GM19025 (cell line): ENCODE measurements at regions not wholly inside any gene's neighbourhood (a gene's known extent, or its start where the extent isn't known, plus 50 kb on each side); places are given as distances from the start of the nearest gene placed in this dataset.
"Not testable (repeated sequence)": the region's sequence is repeated elsewhere in the genome, so short reads cannot be mapped to it uniquely, and the experiment has no call there.

Experiments used
- ATAC-seq: cut with Tn5 transposase; IDR thresholded peaks from one replicate; pipeline ENCODE4 v1.9.1; 2021; ENCODE audit warnings: mild to moderate bottlenecking, low read depth, moderate library complexity; ENCODE audit not compliant: unreplicated experiment

- no peak for ATAC-seq
Measured at GRCh38 chr10:100660945-100661344, 84.4 kb upstream of the PAX2 start.

- no peak for ATAC-seq
Measured at GRCh38 chr10:100661520-100661919, 83.9 kb upstream of the PAX2 start.

GRCh38 chr10:100662067-100662466 is 83.3 kb upstream of the PAX2 start:
- ATAC-seq, result no peak

- ATAC-seq, result no peak
Measured at GRCh38 chr10:100664316-100665149, 80.8 kb upstream of the PAX2 start.

- not testable (repeated sequence) for ATAC-seq
Measured at GRCh38 chr10:100666634-100667033, 78.7 kb upstream of the PAX2 start.

GRCh38 chr10:100669616-100670015 is 75.8 kb upstream of the PAX2 start:
- ATAC-seq, result no peak

- ATAC-seq, result no peak
Measured at GRCh38 chr10:100670368-100670767, 75.0 kb upstream of the PAX2 start.

- ATAC-seq, result peak; percentile 63
Measured at GRCh38 chr10:100670828-100671479, 74.4 kb upstream of the PAX2 start.

GRCh38 chr10:100672199-100672598 is 73.2 kb upstream of the PAX2 start:
- ATAC-seq, result no peak

GRCh38 chr10:100677290-100677945 is 68.0 kb upstream of the PAX2 start:
- no peak for ATAC-seq

- no peak for ATAC-seq
Measured at GRCh38 chr10:100679327-100679726, 66.1 kb upstream of the PAX2 start.

- ATAC-seq, result no peak
Measured at GRCh38 chr10:100683004-100683403, 62.4 kb upstream of the PAX2 start.

GRCh38 chr10:100683545-100684300 is 61.7 kb upstream of the PAX2 start:
- no peak for ATAC-seq

- no peak for ATAC-seq
Measured at GRCh38 chr10:100684688-100685235, 60.6 kb upstream of the PAX2 start.

- ATAC-seq, result no peak
Measured at GRCh38 chr10:100685331-100685730, 60.1 kb upstream of the PAX2 start.

- ATAC-seq, result no peak
Measured at GRCh38 chr10:100687143-100688003, 58.0 kb upstream of the PAX2 start.

- ATAC-seq, result no peak
Measured at GRCh38 chr10:100688201-100688600, 57.2 kb upstream of the PAX2 start.

- ATAC-seq, result no peak
Measured at GRCh38 chr10:100693821-100694220, 51.6 kb upstream of the PAX2 start.
